Left lung (tissue), 4 donors: ENCODE measurements at regions not wholly inside any gene's neighbourhood (a gene's known extent, or its start where the extent isn't known, plus 50 kb on each side); places are given as distances from the start of the nearest gene placed in this dataset.

Experiments
- ATAC-seq: fragments of 200-7000 bp; cut with Tn5 transposase; one replicate; pipeline ENCODE4 v1.9.1; 2020; ENCODE audit warnings: moderate library complexity
- DNase-seq, 4 donors: peaks; one replicate each; pipeline ENCODE4 v3.0.0-alpha.2; 2013 to 2020
- H3K27ac ChIP-seq, 2 donors: fragments of 200-600 bp; sonication (generic) in 1 of 2; one replicate each; pipeline versions ENCODE4 v1.5.0 to v1.8.0; 2020 to 2021
- H3K27me3 ChIP-seq, 2 donors: fragments of 200-600 bp; sonication (generic) in 1 of 2; one replicate each; pipeline versions ENCODE4 v1.5.0 to v1.8.0; 2020 to 2021
- H3K36me3 ChIP-seq, 2 donors: fragments of 200-600 bp; sonication (generic) in 1 of 2; one replicate each; pipeline versions ENCODE4 v1.5.0 to v1.8.0; 2020 to 2021
- H3K4me1 ChIP-seq, 2 donors: fragments of 200-600 bp; one replicate each; pipeline ENCODE4 v1.8.0; 2021
- H3K4me3 ChIP-seq, 2 donors: fragments of 200-600 bp; sonication (generic) in 1 of 2; one replicate each; pipeline versions ENCODE4 v1.5.0 to v1.8.0; 2020 to 2021; ENCODE audit warnings: mild to moderate bottlenecking in 1 of 2
- H3K9me3 ChIP-seq, 2 donors: fragments of 200-600 bp; sonication (generic) in 1 of 2; one replicate each; pipeline versions ENCODE4 v1.5.0 to v1.8.0; 2020 to 2021
- CTCF ChIP-seq, 2 donors: fragments of 200-600 bp; sonication (generic) in 1 of 2; IDR thresholded peaks; one replicate each; pipeline versions ENCODE4 v1.5.0 to v1.8.0; 2021; ENCODE audit warnings: antibody characterized with exemption in 2 of 2
- intact Hi-C, 2 donors: fragments of 100-400 bp; cut with DNase I; formaldehyde crosslinking; loops; one replicate each; pipeline versions ENCODE4 v1.11.2 to v1.14.2; 2022
- donor health status: DM: no; HTN: yes; CAD: no.
- donor health status: DM: no; HTN: no; CAD: no.

DNA sequence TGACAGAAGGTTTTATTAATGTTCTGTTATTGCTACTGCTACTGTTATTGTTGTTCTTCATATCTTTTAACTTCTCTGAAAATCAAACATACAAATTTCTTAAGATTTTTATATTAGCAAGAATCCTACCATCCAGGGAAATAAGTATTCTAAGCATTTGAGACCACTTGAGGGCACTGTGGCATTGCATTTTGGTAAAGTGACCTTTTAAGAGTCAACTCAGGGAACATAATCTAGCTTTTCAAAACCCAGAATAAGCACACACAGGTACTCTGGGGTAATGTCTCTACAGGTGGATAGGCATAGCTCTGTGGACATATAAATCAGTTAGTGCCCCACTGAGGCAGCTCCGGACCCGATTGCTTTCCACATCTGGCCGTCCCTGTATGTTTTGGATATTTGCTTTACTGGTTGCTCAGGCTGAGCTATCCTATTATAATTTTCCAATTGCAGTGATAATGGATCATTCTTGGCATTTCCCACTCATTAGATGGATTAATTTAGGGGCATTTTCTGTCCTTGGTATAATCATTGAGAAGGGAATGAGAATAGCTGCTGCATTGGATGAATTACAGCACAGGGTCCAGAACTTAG lies 1425.1 kb upstream of the CDH8 start:
- H3K4me1 ChIP-seq: no peaks in the 10 kb centered on the region
- no peaks in the 10 kb centered on the region for H3K9me3 ChIP-seq
- H3K4me3 ChIP-seq: no peak overlapping the region
- H3K36me3 ChIP-seq: no peaks in the 10 kb centered on the region
- no peaks in the 10 kb centered on the region for H3K27me3 ChIP-seq
- ATAC-seq (peak; percentile 65), DNase-seq (peak in 2 of 4 donors; percentile 47 to 70)
- TF ChIP-seq CTCF (IDR thresholded peaks at IDR 0.05): no peak
- no peak overlapping the region for H3K27ac ChIP-seq
- intact Hi-C loops: no loop called here

- ATAC-seq (no peak), DNase-seq (no peak)
- intact Hi-C loops: no loop called here
- no peak for TF ChIP-seq CTCF (IDR thresholded peaks at IDR 0.05)
- H3K27me3 ChIP-seq: no peaks in the 10 kb centered on the region
- no peak overlapping the region for H3K4me3 ChIP-seq
- no peaks in the 10 kb centered on the region for H3K36me3 ChIP-seq
- no peaks in the 10 kb centered on the region for H3K9me3 ChIP-seq
- H3K27ac ChIP-seq: no peak overlapping the region
- H3K4me1 ChIP-seq: no peaks in the 10 kb centered on the region
These were observed 1422.6 kb upstream of the CDH8 start for GRCh38 chr16:63458846-63459245.

- H3K36me3 ChIP-seq: no peaks in the 10 kb centered on the region
- DNase-seq (no peak), ATAC-seq (no peak)
- H3K4me3 ChIP-seq: no peak overlapping the region
- H3K9me3 ChIP-seq: no peaks in the 10 kb centered on the region
- no peak for TF ChIP-seq CTCF (IDR thresholded peaks at IDR 0.05)
- intact Hi-C loops: no loop called here
- no peaks in the 10 kb centered on the region for H3K27me3 ChIP-seq
- H3K4me1 ChIP-seq: no peaks in the 10 kb centered on the region
- no peak overlapping the region for H3K27ac ChIP-seq
These were observed 1421.6 kb upstream of the CDH8 start for GRCh38 chr16:63457869-63458268.

- peak in 2 of 4 donors; percentile 10 to 14 for DNase-seq
These were observed 1417.0 kb upstream of the CDH8 start for GRCh38 chr16:63453261-63453660.

DNA sequence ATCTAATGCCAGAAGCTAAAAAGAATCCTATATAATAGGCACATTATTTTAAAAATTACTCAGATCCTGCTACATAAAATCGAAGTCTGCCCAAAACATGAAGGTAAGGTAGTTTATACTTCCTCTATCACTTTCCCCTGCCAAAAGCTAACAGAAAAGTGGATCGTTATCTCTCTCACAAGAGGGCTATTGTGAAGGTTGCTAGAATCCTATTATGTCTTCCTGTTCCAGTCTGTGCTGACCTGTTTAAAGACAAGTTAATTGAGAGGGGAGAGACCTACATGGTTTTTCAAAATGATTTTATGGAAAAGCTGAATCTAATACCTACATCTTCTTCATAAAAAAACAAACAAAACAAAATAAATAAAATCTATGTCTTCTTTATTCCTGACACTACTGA lies 1410.9 kb upstream of the CDH8 start:
- TF ChIP-seq CTCF (IDR thresholded peaks at IDR 0.05): no peak

More at GRCh38 chr16:63453261-63453660, 1417.0 kb upstream of the CDH8 start:
- intact Hi-C loops: no loop called here
- Histone ChIP-seq H3K9me3 (no peaks in the 10 kb centered on the region), H3K27me3 (no peaks in the 10 kb centered on the region), H3K4me3 (no peak overlapping the region), H3K27ac (no peak overlapping the region), H3K4me1 (no peaks in the 10 kb centered on the region), H3K36me3 (no peaks in the 10 kb centered on the region)
- TF ChIP-seq CTCF (IDR thresholded peaks at IDR 0.05): no peak
- ATAC-seq: no peak

More for the DNA sequence above, 1410.9 kb upstream of the CDH8 start:
- no peak overlapping the region for H3K4me3 ChIP-seq
- ATAC-seq (no peak), DNase-seq (no peak)
- H3K9me3 ChIP-seq: peaks cover 0 to 5% of the 10 kb centered on the region in 2 donors
- no peaks in the 10 kb centered on the region for H3K27me3 ChIP-seq
- no peak overlapping the region for H3K27ac ChIP-seq
- no peaks in the 10 kb centered on the region for H3K36me3 ChIP-seq
- intact Hi-C loops: no loop called here
- no peaks in the 10 kb centered on the region for H3K4me1 ChIP-seq
